Naive thymus-derived CD8-positive, alpha-beta T cell (primary cell): ENCODE measurements at regions not wholly inside any gene's neighbourhood (a gene's known extent, or its start where the extent isn't known, plus 50 kb on each side); places are given as distances from the start of the nearest gene placed in this dataset.

ENCODE experiments used
- ATAC-seq, 2 donors: fragments of 150-1000 bp; cut with Tn5 transposase in 1 of 2; sonication (Bioruptor Pico), chemical (Tn5 transposase) in 1 of 2; 1 replicate in 1 of 2; 2 replicates in 1 of 2; pipeline ENCODE4 v1.10.0; 2021; ENCODE audit warnings: mild to moderate bottlenecking in 2 of 2, moderate library complexity in 2 of 2
- POLR2A ChIA-PET: fragments of 350-600 bp; sonication (Branson Sonifier 250); formaldehyde crosslinking; loops from one replicate; lab custom pipeline; 2021; ENCODE audit warnings: antibody characterized with exemption; lab: Charles Lee
- DNase-seq, 10 donors: peaks; one replicate each; pipeline versions ENCODE4 v3.0.0 to v3.0.0-alpha.2; 2020 to 2022
- H3K27ac Mint-ChIP-seq, 10 donors: one replicate each; pipeline ENCODE4 v1.8.0; 2020 to 2022; ENCODE audit warnings: mild to moderate bottlenecking in 10 of 10, mixed read lengths in 10 of 10, moderate library complexity in 4 of 10, inconsistent platforms in 1 of 10
- H3K27me3 Mint-ChIP-seq, 5 donors: one replicate each; pipeline ENCODE4 v1.8.0; 2021 to 2022; ENCODE audit warnings: mixed read lengths in 5 of 5
- H3K36me3 Mint-ChIP-seq, 3 donors: one replicate each; pipeline ENCODE4 v1.8.0; 2020 to 2022; ENCODE audit warnings: mixed read lengths in 3 of 3, mild to moderate bottlenecking in 2 of 3, inconsistent platforms in 1 of 3
- H3K4me1 Mint-ChIP-seq, 4 donors: one replicate each; pipeline ENCODE4 v1.8.0; 2021 to 2022; ENCODE audit warnings: mixed read lengths in 4 of 4
- H3K4me3 Mint-ChIP-seq, 10 donors: one replicate each; pipeline ENCODE4 v1.8.0; 2020 to 2022; ENCODE audit warnings: mild to moderate bottlenecking in 10 of 10, mixed read lengths in 10 of 10, moderate library complexity in 6 of 10, inconsistent platforms in 1 of 10
- H3K9me3 Mint-ChIP-seq, 9 donors: one replicate each; pipeline ENCODE4 v1.8.0; 2020 to 2022; ENCODE audit warnings: mixed read lengths in 9 of 9, mild to moderate bottlenecking in 3 of 9, inconsistent platforms in 1 of 9, moderate library complexity in 1 of 9

DNA sequence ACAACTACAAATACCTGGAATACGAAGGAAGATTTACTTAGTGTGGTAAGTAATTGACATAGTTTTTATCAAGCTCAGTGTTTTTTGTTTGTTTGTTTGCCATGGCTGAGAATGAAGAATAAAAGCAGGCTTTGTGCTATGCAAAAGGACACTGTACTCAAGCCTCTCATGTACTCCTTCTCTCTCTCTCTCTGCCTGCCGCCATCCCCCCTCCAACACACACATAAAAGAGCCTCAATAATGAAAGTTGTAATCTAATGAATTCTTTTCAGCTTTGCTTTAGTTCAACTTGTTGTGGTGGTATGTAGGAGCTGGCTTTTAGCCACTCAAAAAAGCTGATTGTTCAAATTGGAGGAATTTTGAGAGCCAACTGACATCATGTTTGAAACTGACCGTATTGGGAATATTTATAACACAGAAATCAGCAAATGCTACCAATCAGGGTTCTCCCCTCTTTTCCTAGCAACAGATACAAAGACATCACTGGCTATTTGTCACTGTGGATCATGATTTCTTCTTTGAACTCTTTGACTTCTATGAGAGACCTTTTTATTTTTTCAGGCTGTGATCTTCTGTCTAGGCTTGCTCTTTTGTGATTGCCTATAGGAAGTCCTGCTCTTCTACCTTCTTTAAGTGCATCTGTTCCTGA is 1148.8 kb downstream of the RAPGEF2 start:
- H3K4me3 Mint-ChIP-seq, result no peak overlapping the region
- H3K9me3 Mint-ChIP-seq, result peaks cover 0 to 25% (median 7%) of the 10 kb centered on the region in 9 donors
- H3K36me3 Mint-ChIP-seq, result peaks cover 0 to 1% (median 0%) of the 10 kb centered on the region in 3 donors
- POLR2A ChIA-PET, result no interaction called here
- no peaks in the 10 kb centered on the region for H3K27me3 Mint-ChIP-seq
- no peaks in the 10 kb centered on the region for H3K4me1 Mint-ChIP-seq
- ATAC-seq (no peak), DNase-seq (no peak)
- no peak overlapping the region for H3K27ac Mint-ChIP-seq

GRCh38 chr4:160257318-160257717 is 1154.4 kb downstream of the RAPGEF2 start:
- DNase-seq (no peak), ATAC-seq (no peak)
- peaks cover 0 to 3% (median 0%) of the 10 kb centered on the region in 3 donors for H3K36me3 Mint-ChIP-seq
- H3K4me1 Mint-ChIP-seq, result no peaks in the 10 kb centered on the region
- H3K27ac Mint-ChIP-seq, result no peak overlapping the region
- H3K4me3 Mint-ChIP-seq, result no peak overlapping the region
- H3K27me3 Mint-ChIP-seq, result no peaks in the 10 kb centered on the region
- POLR2A ChIA-PET, result no interaction called here
- H3K9me3 Mint-ChIP-seq, result peaks cover 1 to 23% (median 8%) of the 10 kb centered on the region in 9 donors

GRCh38 chr4:160265014-160265413 is 1162.1 kb downstream of the RAPGEF2 start:
- Mint-ChIP-seq H3K27me3 (no peaks in the 10 kb centered on the region), H3K27ac (no peak overlapping the region), H3K4me3 (no peak overlapping the region), H3K36me3 (peaks cover 0 to 4% (median 0%) of the 10 kb centered on the region in 3 donors), H3K4me1 (no peaks in the 10 kb centered on the region), H3K9me3 (peaks cover 0 to 11% (median 4%) of the 10 kb centered on the region in 9 donors)
- DNase-seq (no peak), ATAC-seq (no peak)
- POLR2A ChIA-PET, result no interaction called here

GRCh38 chr4:160265836-160266235 is 1163.0 kb downstream of the RAPGEF2 start:
- ATAC-seq (no peak), DNase-seq (no peak)
- no peak overlapping the region for H3K27ac Mint-ChIP-seq
- POLR2A ChIA-PET, result no interaction called here
- H3K4me1 Mint-ChIP-seq, result no peaks in the 10 kb centered on the region
- H3K4me3 Mint-ChIP-seq, result no peak overlapping the region
- H3K36me3 Mint-ChIP-seq, result peaks cover 0 to 5% (median 0%) of the 10 kb centered on the region in 3 donors
- no peaks in the 10 kb centered on the region for H3K27me3 Mint-ChIP-seq
- peaks cover 0 to 13% (median 5%) of the 10 kb centered on the region in 9 donors for H3K9me3 Mint-ChIP-seq

DNA sequence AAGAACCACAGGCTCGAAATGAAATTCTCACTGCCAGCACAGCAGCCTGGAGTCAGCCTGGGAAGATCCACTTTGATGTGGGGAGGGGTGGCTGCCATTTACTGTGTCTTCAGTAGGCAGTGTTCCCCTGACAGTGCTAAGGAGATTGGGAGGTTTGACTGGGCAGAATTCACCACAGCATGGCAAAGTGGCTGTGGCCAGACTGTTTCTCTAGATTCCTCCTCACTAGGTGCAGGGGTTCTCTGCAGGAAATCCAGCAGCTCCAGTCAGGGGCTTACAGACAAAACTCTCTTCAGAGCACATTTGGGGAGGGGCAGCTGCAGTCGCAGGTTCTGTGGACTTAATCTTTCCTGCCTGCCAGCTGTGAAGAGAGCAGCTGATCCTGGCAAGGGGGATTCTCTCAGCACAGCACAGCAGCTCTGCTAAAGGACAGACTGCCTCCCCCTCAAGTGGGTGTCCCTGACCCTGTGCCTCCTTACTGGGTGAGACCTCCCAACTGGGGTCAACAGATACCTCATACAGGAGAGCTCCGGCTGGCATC is 1174.0 kb downstream of the RAPGEF2 start:
- ATAC-seq (no peak), DNase-seq (no peak)
- H3K36me3 Mint-ChIP-seq, result peaks cover 0 to 18% (median 0%) of the 10 kb centered on the region in 3 donors
- H3K27ac Mint-ChIP-seq, result no peak overlapping the region
- no peaks in the 10 kb centered on the region for H3K4me1 Mint-ChIP-seq
- POLR2A ChIA-PET, result no interaction called here
- peaks cover 0 to 3% (median 0%) of the 10 kb centered on the region in 5 donors for H3K27me3 Mint-ChIP-seq
- no peak overlapping the region for H3K4me3 Mint-ChIP-seq
- peaks cover 12 to 63% (median 26%) of the 10 kb centered on the region in 9 donors for H3K9me3 Mint-ChIP-seq

GRCh38 chr4:160283081-160283480 is 1180.2 kb downstream of the RAPGEF2 start:
- H3K27ac Mint-ChIP-seq, result no peak overlapping the region
- peaks cover 0 to 13% (median 0%) of the 10 kb centered on the region in 3 donors for H3K36me3 Mint-ChIP-seq
- no peaks in the 10 kb centered on the region for H3K4me1 Mint-ChIP-seq
- no peaks in the 10 kb centered on the region for H3K27me3 Mint-ChIP-seq
- POLR2A ChIA-PET, result no interaction called here
- no peak overlapping the region for H3K4me3 Mint-ChIP-seq
- H3K9me3 Mint-ChIP-seq, result peaks cover 12 to 48% (median 22%) of the 10 kb centered on the region in 9 donors
- DNase-seq (no peak), ATAC-seq (no peak)

DNA sequence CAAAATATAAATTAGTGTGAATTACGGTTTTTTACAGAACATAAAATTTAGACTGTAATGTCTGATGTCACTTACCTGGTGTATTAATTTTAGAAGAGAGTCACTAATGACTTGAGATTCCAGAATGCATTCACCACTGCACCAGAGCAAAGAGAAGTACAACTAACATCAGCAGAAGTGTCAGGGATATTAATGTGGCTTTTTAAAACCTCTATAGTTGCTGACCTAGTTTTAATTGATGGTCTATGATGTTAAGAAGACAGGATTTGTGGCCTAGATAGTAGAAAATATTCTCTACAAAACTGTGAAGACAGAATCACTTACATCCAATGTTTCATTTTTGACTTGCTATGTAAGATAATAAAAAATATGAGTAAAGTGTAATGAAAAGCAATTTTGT is 1181.6 kb downstream of the RAPGEF2 start:
- Mint-ChIP-seq H3K27me3 (no peaks in the 10 kb centered on the region), H3K9me3 (peaks cover 14 to 43% (median 20%) of the 10 kb centered on the region in 9 donors), H3K4me1 (no peaks in the 10 kb centered on the region), H3K27ac (no peak overlapping the region), H3K4me3 (no peak overlapping the region), H3K36me3 (peaks cover 0 to 13% (median 0%) of the 10 kb centered on the region in 3 donors)
- DNase-seq (no peak), ATAC-seq (no peak)
- POLR2A ChIA-PET, result no interaction called here

DNA sequence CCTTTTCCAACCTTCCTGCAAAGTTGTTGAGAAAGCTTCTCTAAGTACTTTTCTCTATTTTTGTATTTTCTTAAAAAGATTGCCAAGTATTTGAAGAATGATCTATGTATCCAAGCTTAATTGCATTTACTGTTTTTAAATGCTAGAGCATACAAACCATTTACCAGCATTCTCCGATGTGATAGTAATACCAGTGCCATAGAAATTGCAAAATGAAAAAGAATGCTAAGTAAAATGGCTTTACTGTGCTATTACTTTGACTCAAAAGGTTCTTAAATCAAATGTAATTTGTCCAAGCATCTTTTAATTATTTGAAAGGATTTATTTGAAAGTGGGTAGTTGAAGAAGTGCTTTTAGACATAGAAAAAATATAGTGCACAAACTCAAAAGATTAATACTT is 1183.2 kb downstream of the RAPGEF2 start:
- H3K4me3 Mint-ChIP-seq, result no peak overlapping the region
- no peak overlapping the region for H3K27ac Mint-ChIP-seq
- peaks cover 8 to 31% (median 12%) of the 10 kb centered on the region in 9 donors for H3K9me3 Mint-ChIP-seq
- no peaks in the 10 kb centered on the region for H3K27me3 Mint-ChIP-seq
- POLR2A ChIA-PET, result no interaction called here
- ATAC-seq, result no peak
- no peak for DNase-seq
- no peaks in the 10 kb centered on the region for H3K4me1 Mint-ChIP-seq
- H3K36me3 Mint-ChIP-seq, result peaks cover 0 to 4% (median 0%) of the 10 kb centered on the region in 3 donors

DNA sequence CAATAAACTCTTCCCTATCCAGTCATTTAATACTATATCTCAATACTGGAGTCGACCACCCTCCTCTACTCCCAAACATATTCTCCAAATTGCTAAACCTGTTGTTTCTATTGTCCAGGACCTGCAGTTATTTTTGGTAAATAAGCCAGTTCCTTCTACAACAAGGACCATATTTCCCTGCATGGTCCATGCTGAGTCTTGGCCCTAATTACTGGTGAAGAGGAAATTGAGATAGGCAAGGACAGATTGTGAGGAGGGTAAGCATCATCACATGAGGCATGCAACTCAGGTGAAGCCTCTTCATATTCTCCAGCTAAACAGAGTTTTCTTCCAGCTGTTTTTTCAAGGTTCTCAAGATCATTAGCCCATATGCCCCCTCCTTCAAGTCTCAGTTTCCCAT is 1193.6 kb downstream of the RAPGEF2 start:
- Mint-ChIP-seq H3K36me3 (no peaks in the 10 kb centered on the region), H3K27ac (no peak overlapping the region), H3K4me1 (no peaks in the 10 kb centered on the region), H3K9me3 (peaks cover 2 to 25% (median 12%) of the 10 kb centered on the region in 9 donors), H3K27me3 (no peaks in the 10 kb centered on the region), H3K4me3 (no peak overlapping the region)
- ATAC-seq (no peak), DNase-seq (no peak)
- POLR2A ChIA-PET, result no interaction called here

GRCh38 chr4:160299177-160299576 is 1196.3 kb downstream of the RAPGEF2 start:
- ATAC-seq (no peak), DNase-seq (no peak)
- no peak overlapping the region for H3K27ac Mint-ChIP-seq
- H3K9me3 Mint-ChIP-seq, result peaks cover 0 to 17% (median 9%) of the 10 kb centered on the region in 9 donors
- H3K36me3 Mint-ChIP-seq, result no peaks in the 10 kb centered on the region
- POLR2A ChIA-PET, result no interaction called here
- H3K4me1 Mint-ChIP-seq, result no peaks in the 10 kb centered on the region
- H3K4me3 Mint-ChIP-seq, result no peak overlapping the region
- H3K27me3 Mint-ChIP-seq, result no peaks in the 10 kb centered on the region

DNA sequence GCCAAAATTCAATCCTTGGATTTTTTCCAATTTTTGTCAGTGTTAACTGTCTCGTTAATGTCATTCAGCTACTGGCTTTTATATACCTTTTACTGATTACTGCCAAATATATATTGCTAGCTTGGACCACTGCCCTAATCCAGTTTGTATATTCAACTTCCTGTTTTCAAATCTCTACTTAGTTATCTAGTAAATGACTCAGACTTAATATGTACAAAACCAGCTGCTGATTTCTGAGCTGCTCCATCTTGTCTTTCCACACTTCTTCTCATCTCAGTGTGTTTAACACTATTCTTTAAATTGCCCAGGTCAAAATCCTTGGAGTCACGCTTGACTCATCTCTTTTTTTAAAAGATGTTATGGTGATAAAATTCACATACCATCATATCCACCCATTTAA is 1196.7 kb downstream of the RAPGEF2 start:
- H3K4me1 Mint-ChIP-seq, result no peaks in the 10 kb centered on the region
- POLR2A ChIA-PET, result no interaction called here
- no peaks in the 10 kb centered on the region for H3K27me3 Mint-ChIP-seq
- H3K36me3 Mint-ChIP-seq, result no peaks in the 10 kb centered on the region
- no peak overlapping the region for H3K4me3 Mint-ChIP-seq
- ATAC-seq (no peak), DNase-seq (no peak)
- peaks cover 0 to 17% (median 9%) of the 10 kb centered on the region in 9 donors for H3K9me3 Mint-ChIP-seq
- H3K27ac Mint-ChIP-seq, result no peak overlapping the region

DNA sequence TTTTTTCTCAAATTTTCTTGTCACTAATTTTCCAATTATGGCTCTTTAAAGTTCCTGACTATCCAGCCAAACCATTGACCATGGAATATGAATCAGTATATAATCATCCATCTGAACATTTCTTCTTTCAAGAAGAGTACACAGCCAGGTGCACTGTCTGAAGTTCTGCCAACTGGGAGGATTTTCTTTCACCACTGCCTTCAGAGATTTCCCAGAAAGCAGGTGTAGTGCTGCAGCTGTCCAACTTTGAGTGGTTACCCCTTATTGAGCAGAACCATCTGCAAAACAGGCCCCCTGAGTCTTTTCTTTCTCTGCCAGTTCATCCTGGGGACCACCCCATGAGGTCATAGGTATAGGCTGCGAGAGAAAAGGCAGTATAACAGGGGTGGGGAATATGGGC is 1213.2 kb downstream of the RAPGEF2 start:
- Mint-ChIP-seq H3K4me3 (no peak overlapping the region), H3K27me3 (no peaks in the 10 kb centered on the region), H3K4me1 (no peaks in the 10 kb centered on the region), H3K36me3 (no peaks in the 10 kb centered on the region), H3K9me3 (peaks cover 0 to 12% (median 3%) of the 10 kb centered on the region in 9 donors), H3K27ac (no peak overlapping the region)
- DNase-seq (no peak), ATAC-seq (no peak)
- POLR2A ChIA-PET, result no interaction called here

GRCh38 chr4:160318567-160319220 is 1215.8 kb downstream of the RAPGEF2 start:
- no peak for ATAC-seq
- Mint-ChIP-seq H3K4me3 (no peak overlapping the region), H3K9me3 (peaks cover 0 to 7% (median 3%) of the 10 kb centered on the region in 9 donors), H3K27me3 (no peaks in the 10 kb centered on the region), H3K27ac (no peak overlapping the region), H3K4me1 (no peaks in the 10 kb centered on the region), H3K36me3 (no peaks in the 10 kb centered on the region)
- DNase-seq, result no peak
- POLR2A ChIA-PET, result no interaction called here
